Tongue (tissue), 1 donor: ENCODE measurements at regions not wholly inside any gene's neighbourhood (a gene's known extent, or its start where the extent isn't known, plus 50 kb on each side); places are given as distances from the start of the nearest gene placed in this dataset.
"Not testable (repeated sequence)": the region's sequence is repeated elsewhere in the genome, so short reads cannot be mapped to it uniquely, and the experiment has no call there.

Experiments
- DNase-seq: peaks from one replicate; pipeline ENCODE4 v3.0.0-alpha.2; 2015

DNA sequence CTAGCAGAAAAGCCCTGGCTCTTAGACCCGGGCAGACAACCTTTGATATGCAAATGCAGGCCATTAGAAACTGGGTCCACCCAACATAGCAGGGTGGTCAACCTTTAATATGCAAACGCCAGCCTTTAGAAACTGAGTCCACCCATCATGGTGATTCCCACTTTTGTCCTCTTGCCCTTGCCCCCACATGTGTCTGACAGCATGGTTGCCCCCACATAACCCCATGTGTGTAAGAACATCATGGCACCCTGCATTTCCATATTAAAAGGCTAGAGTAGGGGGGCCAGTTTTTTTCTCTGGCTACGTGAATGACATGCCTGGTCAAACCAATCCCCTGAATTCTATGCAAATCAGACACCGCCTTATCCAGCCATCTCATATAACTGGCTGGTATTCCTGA lies 273.2 kb upstream of the PRDM9 start:
- DNase-seq, result no peak

DNA sequence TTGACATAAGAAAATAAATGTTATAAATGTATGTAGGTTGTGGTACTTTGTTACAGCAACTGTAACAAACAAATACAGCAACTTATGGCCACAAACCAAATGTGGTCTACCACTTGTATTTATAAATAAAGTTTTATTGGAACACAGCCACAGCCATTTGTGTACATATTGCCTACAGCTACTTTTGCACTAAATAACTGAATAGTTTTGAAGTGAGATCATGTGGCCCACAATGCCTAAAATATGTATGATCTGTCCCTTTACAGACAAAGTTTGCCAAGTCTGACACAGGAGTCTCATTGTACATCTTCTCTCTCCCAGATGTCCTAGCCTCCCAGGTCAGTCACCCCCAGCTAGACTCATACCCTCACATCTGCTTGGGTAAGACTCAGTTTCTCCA lies 283.6 kb upstream of the PRDM9 start:
- DNase-seq, result no peak

DNA sequence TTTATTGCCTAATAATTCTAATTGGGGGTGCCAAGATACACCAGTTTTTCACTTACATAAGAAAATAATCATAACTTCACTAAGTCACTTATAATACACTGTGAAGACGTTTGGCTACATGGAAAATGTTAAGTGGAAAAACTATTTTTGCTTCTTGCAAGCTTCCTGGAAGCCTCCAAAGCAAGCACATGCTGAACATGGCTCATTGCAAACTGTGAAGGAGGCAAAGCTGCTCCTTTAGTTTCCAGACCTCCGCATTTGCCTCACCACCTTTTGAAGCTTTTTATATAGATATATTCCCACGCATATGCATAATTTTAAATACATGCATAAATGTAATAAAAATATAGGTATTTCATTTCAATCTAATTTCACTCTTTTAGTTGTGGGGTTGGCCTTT lies 285.6 kb upstream of the PRDM9 start:
- DNase-seq, result no peak

DNA sequence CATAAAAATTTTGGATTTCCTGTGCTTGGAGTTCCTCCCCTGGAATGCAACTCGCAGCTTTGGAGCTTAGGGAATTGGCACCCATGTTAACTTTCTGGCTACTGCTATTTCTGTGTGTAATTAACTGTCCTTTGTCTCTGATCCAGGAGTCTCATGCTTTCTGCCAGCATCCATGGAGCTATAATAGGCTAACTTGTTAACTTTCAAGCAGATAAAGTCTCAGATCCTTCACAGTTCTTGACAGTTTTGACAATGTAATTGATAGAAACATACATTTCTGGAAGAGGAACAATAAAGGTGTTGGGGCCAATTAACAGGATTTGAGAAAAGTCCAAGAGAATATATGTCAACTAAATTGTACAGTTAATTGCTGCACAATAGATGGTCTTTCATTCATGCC lies 290.2 kb upstream of the PRDM9 start:
- DNase-seq, result no peak

DNA sequence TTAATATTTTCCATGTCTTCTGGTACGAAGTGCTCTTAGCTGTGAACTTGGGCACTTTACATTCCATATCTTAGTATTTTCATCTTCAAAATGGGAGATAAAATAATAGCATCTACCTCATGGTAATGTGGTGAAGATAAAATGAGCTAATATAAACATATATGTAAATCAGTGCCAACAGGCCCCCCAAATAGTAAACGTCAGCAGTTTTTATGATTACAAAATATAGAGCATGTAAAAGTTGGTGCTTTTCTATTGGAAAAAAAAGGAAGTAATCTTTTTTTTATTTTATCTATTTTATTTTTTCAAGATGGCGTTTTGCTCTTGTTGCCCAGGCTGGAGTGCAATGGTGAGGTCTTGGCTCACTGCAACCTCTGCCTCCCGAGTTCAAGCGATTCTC lies 291.1 kb upstream of the PRDM9 start:
- no peak for DNase-seq

DNA sequence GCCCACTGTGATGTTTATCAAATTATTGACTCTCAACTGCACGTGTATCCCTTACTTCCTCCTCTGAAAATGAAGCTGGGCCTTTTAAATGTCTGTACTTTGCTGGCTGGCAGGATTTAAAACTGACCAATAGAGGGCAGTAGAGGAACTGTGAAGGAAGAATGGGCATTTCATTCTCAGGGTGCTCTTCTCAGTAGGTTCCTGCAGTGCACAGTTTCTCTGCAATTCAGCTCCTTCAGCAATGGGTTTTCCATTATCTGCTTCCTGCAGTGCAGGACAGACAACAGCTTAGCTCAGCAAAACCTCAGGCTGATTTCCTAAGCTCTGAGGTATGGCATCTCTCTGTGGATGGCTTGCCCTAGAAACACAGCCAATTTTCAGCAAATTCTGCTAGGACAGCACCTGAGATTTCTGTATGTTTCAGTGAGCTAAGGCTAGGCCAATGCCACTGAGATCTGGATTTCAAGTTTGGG lies 298.4 kb upstream of the PRDM9 start:
- DNase-seq, result peak; percentile 63

DNA sequence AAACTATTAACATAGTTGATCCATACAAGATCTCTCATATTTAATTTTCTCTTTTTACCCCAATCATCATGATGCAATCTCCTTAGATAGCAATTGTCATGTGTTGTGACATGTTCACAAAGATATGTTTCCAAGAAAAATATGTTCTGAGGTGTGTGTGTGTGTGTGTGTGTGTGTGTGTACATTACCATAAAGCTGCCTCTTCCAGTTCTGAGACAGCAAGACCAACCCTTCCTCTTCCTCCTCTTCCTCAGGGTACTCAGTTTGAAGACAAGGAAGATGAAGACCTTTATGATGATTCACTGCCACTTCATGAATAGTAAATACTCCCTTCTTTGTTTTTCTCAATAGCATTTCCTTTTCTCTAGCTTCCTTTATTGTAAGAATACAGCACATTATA lies 303.3 kb upstream of the PRDM9 start:
- DNase-seq, result no peak

DNA sequence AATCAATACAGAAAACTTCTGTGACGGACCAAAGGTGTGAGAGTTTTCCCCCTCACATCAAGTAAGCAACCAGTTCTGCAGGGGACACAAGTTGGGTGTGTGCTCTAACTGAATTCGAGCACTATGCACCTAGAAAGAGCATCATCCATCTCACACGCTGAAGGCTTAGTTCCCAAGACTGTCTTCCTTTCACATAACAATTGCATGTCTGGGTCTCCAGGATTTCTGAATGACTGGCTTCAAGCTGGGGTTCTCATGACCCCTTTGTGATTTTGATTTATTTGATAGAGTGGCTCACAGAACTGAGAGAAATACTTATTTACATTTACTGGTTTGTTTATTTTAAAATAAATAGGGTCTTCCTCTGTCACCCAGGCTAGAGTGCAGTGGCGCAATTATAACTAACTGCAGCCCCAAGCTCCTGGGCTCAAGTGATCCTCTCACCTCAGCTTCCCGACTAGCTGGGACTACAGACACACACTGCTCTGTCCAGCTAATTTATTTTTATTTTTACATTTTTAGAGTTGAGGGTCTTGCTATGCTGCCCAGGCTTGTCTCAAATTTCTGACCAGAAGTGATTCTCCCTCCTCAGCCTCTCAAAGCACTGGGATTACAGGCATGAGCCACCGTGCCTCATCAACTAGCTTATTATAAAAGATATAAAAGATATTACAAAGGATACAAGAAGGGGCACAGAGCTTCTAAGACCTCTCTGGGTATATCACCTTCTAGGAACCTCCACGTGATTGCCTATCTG lies 316.7 kb upstream of the CDH12 start:
- DNase-seq, result no peak

DNA sequence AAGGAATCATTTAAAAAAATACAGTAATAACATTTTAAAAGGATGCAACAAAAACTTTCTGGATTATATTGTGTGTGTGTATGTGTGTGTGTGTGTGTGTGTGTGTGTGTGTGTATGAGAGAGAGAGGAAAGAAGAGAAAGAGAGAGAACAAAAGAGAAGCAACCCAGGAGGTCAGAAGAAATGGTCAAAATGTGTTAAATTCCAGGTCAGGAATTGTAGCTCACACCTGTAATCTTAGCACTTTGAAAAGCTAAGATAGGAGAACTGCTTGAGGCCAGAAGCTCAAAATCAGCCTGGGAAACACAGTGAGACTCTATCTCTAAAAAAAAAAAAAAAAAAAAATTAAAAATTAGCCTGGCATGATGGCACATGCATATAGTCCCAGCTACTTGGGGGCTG lies 311.8 kb upstream of the CDH12 start:
- no peak for DNase-seq

DNA sequence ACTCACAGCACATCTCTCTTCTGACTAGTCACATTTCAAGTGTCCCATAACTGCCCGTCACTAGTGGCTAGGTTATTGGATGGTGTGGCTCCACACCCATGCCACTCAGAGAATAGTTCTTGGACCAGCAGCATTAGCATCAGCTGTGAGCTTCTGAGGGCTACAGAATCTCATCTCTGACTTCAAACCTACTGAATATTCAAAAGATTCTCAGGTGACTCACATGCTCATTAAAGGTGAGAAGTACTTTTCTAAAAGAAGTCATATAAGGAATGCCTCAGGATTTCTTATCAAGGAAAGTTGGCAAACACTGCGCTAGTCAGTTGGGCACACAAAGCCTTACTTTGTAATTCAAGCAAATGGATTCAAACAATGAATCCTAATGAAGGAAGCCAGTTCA lies 305.0 kb upstream of the CDH12 start:
- no peak for DNase-seq

DNA sequence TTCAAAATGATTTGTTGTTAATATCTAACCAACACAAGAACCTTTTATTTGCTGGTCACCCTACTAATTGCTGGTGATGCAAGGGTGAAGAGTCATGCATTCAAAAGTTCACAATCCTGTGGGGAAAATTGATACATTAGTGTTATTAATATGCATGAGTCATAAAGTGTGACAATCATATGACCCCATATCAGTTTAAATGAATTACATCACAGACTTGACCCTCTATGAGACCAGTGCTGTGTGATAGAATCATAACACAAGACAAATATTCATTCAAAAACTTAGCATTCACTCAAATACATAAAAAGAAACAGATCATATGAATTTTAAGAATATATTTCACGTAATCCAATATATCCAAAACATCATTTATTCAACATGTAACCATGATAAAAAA lies 304.6 kb upstream of the CDH12 start:
- DNase-seq, result no peak

DNA sequence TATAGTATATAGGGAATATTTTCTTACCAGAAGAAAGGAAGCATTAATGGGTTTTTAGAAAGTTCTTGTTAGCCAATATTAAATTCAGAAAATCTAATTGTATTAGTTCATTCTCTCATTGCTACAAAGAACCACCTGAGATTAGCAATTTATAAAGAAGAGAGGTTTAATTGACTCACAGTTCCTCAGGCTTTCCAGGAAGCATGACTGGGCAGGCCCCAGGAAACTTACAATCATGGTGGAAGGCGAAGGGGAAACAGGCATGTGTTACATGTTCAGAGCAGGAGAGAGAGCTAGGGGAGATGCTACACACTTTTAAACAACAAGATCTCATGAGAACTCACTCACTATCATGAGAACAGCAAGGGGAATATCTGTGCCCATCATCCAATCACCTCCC lies 304.0 kb upstream of the CDH12 start:
- DNase-seq, result no peak

DNA sequence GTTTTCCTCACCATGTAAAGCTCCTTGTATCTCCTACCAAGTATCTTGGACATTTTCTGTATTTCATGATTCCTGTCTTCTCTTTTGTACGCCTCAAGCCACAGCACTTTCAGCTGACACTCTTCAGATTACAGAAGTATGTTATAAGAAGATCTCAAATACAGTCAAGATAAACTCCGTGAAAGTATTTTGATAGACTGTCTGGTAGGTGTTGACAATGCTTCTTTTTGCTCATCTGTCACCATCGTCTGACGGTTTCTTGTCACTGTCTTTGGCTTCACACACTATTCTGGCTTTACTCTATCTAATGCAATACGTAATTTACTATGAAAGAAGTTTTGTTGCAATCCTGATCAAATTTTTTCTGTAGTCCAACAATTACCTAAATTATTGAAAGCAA lies 294.5 kb upstream of the CDH12 start:
- DNase-seq, result no peak

DNA sequence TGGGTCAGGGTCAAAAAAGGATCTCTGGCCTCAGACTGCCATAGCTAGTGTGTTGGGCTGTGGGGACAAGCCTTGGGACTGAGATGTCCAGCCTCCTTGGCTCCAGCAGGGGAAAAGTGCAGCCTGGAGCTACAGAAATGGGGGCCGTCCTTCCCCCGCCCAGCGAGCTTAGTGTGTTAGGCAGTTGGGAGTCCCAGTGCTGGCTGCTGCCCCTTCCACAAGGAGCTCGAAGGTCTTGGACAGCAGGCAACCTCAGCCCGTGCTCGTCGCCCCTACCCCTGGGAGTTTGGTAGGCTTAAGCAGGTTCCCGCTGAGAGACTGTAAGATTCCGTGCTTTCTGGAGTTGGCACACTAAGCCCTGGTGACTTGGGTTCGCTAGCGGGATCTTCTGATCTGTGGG lies 293.0 kb upstream of the CDH12 start:
- DNase-seq, result no peak

DNA sequence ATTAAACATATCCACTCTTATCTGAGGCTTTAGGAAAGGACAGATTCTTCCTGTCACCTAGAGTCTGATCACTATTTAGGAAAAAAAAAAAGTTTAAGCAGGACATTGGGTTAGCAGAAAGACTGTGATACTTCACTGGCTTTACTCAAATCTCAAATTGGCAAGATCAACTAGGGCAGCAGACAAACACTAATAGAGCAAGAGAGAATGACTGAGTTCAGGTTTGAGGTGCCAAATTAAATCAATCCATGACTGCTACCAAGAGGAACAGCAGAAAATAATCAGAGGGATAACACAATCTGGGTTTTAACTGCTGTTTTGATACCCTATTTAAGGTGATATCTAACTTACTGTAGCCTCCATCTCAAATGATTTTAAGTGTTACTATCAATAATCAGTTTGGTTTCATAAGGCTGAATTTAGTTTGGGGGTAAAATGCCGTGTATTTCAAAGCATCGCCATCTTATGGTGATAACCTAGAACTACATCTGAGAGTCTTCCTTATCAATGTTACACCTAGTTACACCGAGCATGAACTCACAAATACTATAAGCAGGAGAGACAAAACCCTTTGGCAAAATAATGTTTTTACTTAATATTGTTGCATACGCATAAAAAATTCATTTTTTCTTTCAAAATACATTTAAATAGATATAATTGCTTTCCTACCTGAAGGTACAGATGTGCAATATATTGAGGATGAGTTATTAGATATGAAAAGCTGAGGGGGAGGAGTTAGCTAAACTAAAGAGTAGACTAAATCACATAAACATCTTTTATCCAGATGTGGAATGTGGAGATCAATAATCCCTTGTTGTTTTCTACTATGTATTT lies 286.4 kb upstream of the CDH12 start:
- peak; percentile 10 for DNase-seq

DNA sequence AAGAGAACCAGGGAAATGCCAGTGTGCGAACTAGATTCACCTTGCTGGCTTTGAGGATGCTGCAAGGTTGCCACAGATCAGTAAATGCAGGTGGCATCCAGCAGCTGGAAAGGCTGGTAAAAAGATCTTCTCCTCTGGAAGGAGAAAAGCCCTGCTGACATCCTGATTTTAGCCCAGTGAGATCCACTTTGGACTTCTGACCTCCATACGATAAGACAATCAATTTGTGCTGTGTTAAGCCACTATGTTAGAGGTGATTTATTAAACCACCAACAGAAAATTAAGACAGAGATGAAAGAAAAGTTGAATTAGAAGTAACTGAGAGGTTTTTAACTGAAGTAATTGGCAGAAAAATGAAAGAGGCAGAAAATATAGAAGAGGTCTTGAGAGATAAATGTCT lies 283.8 kb upstream of the CDH12 start:
- DNase-seq, result no peak

DNA sequence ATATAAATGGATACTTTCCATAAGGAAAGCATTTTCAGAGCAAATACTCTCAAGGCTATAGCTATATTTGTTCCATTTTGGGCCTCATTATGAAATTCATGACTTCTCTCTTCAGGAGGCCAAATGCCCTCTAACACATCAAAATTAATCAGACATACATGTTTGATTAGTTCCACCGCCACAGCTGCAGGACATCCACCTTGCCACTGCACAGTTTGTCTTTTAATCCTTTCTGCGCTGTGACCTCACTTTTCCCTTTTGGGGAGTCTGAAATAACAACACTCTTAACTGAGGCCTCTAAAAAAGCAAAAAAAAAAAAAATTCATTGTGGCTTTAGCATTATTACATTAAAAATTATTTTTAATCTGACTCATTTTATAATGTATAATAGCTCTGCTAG lies 279.1 kb upstream of the CDH12 start:
- peak; percentile 5 for DNase-seq

DNA sequence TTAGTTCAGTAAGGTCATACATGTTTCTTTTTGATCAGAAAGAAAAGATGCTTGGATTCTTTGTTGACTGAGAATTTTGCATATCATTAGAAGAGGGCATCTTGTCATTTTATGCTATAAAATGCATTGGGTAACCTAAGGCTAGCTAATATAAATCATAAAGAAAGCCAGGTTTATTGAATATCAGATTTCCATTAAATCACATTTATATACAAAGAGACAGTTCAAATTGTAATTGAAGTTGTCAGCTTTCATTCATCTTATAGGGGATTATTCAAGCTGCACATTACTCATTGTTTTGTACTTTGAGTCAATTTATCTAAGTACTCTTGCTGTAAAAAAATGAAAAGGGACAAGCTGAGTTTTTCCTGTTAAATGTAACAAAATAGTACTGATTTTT lies 259.1 kb upstream of the CDH12 start:
- no peak for DNase-seq

DNA sequence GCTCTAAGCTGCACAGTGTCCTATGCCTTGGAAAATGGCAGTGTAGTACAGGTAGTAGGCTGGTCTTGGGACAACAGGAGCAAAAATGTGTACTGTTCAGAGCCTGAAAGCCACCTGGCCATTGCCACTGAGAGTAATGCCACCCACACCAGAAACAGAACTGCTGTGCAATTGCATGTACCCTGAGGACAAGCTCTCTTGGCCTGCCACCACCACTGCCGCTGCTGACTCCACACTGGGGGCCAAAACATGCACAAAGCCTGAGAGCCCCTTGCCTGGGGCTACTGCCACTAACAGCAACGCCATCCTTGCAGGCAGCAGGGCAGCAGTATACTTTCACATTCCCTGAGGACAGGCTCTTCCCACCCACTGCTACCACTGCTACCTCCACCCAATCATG lies 251.9 kb upstream of the CDH12 start:
- no peak for DNase-seq

DNA sequence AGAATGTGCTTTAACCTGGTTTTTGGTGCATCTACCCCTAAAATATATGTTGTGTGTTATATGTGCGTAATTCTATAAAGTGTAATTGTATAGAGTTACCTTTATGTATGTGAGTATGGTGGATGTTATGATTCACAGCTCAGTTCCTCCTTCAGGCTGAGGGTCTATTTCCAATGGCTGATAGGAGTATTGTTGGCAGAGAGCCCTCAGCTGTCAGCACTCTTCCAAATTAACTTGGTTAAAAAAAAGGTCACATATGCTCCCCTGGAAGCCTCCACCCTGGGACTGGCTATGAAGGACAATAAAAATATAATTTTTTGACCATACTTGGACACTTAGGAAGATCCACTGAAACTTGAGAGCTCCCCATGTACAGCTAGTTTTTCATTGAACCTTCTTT lies 250.4 kb upstream of the CDH12 start:
- peak; percentile 5 for DNase-seq

DNA sequence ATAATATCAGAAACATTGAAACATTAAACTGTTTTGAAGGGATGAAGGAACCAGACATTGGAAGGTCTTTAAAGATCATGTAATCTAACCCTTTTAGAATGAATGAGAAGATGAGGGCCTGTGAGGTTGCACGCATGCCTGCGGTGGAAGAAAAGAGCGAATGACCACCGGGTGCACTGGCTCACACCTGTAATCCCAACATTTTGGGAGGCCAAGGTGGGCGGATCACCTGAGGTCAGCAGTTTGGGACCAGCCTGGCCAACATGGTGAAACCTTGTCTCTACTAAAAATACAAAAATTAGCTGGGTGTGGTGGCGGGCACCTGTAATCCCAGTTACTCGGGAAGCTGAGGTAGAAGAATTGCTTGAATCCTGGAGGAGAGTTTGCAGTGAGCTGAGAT lies 242.3 kb upstream of the CDH12 start:
- not testable (repeated sequence) for DNase-seq

DNA sequence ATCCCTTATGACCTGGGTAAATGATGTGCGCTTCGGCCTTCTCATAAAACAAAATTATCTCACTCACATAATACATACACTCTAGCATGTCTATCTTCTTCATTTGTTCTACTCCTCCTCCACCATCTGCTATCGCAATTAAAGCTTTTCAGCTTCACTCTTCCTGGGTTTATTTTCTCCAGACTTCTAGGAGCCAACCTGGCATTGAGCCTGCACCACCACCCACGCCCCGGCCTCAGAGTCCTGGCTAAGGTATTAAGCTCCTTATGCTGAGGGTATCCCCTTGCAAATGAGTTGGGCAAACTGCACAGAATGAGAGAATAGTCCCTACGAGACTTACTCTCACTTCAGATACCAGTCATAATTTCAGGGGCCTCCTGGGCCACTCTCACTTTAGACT lies 236.1 kb upstream of the CDH12 start:
- DNase-seq, result no peak

DNA sequence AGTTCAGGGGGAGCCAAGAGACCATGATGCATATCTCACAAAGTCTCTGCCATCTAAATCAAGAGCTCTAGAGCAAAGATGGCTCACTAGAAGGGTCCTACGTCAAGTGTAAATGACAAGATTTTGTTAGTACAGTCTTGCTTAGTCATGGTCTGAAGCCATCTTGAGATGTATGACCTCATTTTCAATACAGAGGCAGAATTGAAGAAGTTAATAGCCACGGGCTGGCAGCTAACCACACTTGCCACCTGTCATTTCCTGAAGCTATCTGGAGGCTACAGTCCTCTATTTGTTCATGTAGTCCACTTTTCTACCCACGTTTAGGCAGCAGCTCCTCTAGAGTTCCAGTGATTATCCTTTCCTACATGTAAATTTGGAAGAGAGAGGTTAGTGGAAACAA lies 231.7 kb upstream of the CDH12 start:
- no peak for DNase-seq

DNA sequence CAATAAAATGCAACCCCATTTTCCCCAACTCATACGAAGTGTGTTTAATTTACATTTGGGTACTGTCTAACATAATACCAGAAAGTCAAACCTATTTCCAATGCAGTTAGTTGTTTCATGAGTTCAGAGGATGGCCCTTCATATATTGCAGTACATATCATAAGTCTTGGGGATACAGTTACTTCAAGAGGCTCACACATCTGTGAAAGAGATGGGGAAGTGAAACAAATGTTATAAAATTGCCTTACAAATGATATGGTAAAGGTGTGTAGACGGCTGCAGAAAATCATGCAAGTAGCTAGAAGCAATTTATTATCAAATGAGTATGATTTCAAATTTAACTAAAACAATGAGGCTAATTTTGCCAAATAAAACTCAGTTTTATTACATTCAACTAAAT lies 219.0 kb upstream of the CDH12 start:
- DNase-seq, result no peak
